Anterior cingulate cortex (tissue), 58 donors: ENCODE measurements at regions not wholly inside any gene's neighbourhood (a gene's known extent, or its start where the extent isn't known, plus 50 kb on each side); places are given as distances from the start of the nearest gene placed in this dataset.
"Not testable (repeated sequence)": the region's sequence is repeated elsewhere in the genome, so short reads cannot be mapped to it uniquely, and the experiment has no call there.

Experiments
- DNase-seq, 58 donors: peaks; one replicate each; lab custom pipeline; 2025; lab: John Stamatoyannopoulos, UW

DNA sequence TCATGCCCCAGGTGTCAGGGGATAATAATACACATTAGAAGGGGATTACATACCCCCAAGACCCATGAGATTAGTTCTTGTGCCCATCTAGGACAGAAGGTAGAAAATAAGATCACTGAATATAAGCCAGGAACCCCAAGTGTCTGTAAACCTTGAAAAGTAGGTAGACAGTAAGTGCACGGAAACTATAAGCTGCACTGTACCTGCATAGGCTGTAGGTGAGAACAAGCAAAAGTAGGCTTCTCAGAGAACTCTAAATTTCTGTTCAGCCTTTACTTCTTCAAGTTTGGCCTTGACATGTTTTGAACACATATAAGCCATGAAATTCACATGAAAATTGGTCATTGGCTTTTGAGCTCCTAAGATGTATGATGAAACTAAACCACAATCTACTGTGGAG is 113.0 kb upstream of the FSIP2 start:
- no peak for DNase-seq

DNA sequence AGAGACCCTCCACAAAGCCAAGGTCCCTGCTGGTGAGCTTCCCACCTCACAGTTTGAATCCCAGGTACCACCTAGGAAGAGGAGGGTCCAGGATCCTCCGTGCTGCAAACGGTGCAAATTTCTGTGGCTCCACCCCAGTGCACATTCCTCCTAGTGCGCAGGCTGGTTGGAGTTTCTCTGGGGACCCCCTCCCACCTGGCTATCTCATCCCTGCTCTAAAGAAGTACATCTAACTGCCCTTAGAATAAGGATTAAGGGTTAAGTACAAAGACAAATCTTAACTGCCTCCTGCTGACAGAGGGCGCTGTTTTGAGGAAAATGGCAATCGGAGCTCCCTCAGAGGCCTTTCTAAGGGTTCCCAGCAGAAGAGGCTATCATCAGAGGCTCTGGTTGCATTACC is 109.6 kb upstream of the FSIP2 start:
- DNase-seq: no peak

DNA sequence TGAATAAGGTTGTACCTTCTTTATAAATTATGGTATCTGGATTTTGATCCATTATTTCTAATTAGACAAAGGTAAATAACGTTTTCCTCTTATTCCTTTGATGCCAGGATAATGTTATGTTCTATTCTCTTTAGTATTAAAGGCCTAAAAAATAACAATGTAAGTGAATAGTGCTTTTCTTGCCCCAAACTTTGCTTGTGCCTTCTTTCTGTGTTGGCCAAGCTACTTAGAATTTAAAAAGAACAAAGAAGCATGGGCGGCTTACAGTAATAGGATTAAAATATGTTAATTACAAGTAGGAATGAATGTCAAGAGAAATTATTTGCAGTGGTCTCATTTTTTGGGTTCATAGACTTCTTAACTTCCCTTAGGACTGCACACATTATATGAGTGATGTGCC is 105.0 kb upstream of the FSIP2 start:
- DNase-seq: no peak

DNA sequence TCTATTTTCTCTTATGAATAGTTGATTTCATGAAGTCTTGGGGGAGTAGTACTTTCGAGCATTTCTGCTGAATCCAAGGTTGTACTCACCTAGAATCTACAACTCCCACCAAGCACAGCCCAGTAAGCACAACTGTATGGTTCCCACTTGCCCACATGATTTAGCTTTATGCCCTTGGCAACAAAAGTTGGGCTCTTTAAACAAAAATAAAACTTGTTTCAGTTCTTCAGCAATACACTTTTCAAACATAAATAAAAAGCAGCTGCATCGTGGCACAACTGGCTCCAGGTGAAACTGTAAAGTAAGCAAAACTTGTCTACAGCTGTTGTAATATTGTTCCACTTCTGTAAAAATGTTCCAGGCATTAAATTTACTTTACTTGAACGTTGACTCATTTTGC is 99.8 kb upstream of the FSIP2 start:
- DNase-seq: no peak

DNA sequence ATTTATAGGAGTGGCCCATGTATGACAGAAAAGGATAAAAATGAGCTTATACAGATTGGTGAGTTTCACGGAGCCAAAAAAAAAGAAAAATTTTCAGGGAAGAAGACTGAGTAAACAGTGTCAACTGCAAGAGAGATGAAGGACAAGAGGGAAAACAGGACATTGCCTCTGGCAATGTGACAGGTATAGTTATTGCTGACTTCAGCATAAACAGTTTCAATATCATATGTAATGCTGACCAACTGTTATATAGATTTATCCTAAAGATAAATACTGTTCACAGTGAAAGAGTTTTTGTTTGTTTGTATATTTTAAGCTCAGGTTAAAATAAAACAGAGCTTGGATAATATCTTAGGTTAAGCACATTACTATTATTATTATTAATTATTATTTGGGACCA is 98.0 kb upstream of the FSIP2 start:
- DNase-seq: no peak

DNA sequence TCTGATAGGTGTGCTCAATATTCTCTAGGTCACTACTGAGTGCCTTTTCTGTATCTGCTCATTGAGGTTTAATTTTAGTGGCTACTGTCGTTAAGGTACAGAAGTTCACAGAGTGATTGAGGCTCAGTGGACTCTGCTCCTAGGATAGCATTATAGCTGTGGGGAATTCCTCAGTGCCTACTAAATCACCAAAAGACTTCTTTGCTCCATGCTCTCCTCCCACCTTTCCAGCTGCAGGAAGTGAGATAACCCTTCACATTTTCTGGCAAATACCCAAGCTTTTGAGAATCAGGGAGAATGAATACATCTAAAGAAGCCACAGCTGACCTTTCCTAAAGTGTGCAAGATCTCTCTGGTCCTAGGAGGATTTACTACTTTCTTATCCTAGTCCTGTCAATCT is 95.2 kb upstream of the FSIP2 start:
- no peak for DNase-seq

DNA sequence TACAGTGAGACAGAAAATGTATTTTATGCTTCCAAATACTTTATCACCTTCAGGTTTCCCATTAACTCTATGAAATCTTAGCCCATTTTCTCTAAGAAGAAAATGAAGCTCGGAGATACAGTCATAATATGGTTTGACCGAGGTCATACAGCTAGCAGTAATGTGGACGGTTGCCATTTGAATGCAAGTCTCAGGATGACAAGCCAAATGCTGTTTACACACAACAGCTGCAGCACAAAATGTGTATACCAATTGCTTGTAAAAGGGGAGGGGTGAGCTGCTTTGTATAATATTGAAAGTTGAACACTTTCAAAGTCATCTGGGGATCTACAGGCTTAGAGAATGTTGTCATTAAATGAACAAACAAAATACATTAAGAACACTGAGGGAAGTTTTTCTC is 93.8 kb upstream of the FSIP2 start:
- no peak for DNase-seq

DNA sequence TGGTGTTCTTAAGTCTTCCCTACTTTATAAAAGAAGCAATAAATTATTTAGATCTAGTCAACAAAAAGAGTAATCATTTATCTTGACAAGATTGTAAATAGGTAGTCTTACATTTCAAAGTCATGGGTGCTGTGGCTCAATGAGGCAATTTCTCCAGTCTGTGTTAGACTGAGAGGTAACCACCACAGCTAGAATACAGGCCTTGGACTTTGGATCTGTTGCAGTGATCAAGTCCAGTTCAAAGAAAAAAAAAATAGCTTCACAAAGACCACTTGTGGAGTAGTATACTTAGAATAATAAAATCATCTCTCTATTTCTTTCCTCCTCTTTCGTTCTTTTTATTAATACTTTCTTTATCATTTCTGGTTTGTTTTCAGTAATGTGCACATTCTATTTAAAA is 93.1 kb upstream of the FSIP2 start:
- DNase-seq: no peak

DNA sequence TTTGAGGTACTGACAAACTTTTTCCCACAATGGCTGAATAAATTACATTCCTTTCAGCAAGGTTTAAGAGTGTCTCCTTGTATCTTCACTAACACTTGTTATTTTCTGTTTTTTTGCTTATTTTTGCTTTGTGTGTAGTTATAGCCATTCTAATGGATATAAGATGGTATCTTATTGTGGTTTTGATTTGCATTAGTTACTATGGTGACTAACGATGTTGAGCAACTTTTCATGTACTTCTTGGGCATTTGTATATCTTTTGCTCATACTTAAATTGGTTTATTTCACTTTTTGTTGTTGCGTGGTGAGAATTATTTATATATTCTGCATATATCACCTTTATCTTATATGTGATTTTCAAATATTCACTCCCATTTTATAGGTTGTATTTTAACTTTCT is 79.9 kb upstream of the FSIP2 start:
- DNase-seq: no peak

DNA sequence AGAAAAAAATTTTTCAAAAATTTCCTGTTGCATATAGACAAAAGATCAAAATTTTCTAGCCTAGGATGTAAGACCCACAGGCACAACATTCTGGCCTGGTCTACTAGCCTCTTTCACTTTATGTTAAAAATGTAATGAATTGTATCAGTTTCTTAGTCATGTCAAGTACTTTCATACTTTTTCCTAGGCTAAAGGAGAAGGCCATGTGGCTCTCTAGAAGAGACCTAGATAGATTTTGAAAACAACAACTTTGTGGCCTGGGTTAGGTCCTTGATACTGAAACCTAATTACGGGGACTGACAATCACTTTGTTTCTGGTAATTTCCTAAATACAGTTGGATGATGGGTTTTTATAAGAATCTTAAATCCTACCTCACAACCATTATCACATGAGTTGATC is 74.8 kb upstream of the FSIP2 start:
- no peak for DNase-seq

DNA sequence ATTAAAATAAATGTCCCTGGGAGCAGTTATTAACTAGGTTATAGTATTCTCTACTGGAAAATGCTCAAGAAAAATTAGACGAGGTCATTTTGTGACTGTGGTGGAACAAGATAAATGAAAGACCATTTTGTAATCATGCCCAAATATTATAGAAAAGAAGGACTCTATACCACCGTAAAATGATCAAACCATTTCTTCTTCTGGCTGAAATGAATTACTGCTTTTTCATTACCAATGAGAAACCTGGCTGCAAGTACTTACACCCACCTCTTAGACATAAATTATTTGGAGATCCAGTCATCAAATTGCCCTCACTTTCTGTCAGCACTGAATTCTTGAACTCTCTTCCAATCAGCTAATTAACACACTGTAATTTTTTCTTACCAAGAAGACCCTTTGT is 74.2 kb upstream of the FSIP2 start:
- DNase-seq: no peak

DNA sequence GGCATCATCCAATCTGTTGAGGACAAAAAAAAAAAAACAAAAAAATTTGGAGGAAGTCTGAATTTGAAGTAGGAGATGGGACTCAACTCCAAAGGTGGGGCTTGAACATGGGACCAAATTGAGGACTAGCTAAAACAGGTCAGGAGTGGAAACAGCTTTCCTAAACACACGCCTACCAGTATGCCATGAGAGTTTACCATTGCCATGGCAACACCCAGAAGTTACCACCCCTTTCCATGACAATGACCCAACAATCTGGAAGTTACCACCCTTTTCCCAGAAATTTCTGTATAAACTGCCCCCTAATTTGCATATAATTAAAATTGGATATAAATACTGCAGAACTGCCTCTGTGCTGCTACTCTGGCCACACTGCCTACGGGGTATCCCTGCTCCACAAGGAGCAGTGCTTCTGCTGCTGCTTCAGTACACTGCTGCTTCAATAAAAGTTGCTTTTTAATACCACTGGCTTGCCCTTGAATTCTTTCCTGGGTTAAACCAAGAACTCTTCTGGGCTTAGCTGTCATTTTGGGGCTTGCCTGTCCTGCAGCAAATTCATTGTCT is 73.3 kb upstream of the FSIP2 start:
- DNase-seq: no peak

DNA sequence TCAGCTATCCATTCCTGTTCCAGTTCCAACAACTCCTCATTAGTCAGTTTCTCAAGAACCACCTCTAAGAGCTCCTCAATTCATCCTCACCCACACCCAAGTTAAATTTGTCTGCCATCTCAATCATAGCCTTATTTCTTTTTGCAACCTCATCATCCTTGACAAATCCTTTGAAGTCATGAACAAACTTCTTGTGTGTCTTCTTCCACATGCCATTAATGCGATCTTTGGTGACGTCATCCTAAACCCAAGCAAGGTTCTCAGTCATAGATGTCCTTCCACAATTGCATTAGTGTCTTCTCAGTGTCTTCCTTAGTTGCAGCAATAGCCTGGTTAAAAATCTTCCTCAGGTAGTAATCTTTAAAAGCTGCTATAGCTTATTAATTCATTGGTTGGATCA is 71.2 kb upstream of the FSIP2 start:
- no peak for DNase-seq

DNA sequence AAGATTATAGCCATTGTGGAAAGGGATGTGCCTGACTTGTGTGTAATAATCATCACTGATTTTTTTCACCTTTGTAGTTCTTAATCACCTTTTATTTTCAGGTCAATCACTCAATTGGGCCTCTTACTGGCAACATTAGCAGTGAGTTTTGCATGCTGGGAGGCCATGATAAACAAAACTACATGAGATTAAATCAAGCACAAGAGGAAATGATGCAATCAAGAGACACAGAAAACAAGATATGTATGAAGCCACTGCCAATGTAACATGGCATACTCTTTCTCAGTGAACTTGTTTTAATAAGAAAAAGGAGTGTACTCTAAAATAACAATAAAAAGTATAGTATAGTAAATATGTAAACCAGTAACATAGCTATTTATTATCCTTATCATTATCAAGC is 69.9 kb upstream of the FSIP2 start:
- no peak for DNase-seq

DNA sequence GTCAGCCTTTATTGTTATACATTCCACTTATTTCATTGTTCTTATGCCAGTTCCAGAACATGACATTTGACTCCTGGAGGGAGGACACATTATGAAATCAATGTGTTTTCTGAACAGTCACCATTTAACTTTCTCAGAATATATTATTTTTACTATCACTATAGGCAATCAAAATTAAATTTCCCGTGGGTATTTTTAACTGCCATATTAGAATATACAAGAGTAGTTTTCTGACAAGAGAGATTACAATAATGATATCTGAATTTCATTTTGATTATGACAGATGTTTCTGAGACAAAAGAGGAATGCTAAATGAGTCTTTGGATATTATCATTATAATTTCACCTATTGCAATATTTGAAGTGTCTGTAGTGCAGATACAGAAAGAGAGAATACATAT is 64.4 kb upstream of the FSIP2 start:
- no peak for DNase-seq

DNA sequence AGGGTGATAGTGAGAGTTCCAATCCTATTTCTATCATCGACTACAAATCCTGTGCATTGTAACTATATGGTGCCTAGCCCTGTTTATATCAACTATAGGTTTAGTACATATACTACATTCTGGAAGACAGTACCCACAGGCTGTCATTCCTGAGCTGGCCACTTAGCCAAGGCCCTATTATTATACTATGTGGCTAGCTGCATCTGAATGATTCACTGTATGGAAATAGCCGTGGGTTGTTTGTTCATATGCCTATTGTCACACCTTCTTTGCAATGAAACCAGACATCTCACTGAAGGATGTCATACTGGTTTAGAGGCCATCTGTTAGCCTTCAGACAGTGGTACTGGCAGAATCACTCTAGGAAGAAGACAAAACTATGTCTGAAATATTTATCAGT is 62.3 kb upstream of the FSIP2 start:
- DNase-seq: peak in 1 of 58 donors; percentile 1

DNA sequence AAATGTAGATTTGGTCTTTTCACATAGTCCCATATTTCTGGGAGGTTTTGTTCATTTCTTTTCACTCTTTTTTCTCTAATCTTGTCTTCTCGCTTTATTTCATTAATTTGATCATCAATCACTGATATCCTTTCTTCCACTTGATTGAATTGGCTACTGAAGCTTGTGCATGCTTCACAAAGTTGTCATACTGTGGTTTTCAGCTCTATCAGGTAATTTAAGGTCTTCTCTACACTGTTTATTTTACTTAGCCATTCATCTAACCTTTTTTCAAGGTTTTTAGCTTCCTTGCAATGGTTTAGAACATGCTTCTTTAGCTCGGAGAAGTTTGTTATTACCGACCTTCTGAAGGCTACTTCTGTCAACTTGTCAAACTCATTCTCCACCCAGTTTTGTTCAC is 51.6 kb upstream of the FSIP2 start:
- DNase-seq: not testable (repeated sequence)

DNA sequence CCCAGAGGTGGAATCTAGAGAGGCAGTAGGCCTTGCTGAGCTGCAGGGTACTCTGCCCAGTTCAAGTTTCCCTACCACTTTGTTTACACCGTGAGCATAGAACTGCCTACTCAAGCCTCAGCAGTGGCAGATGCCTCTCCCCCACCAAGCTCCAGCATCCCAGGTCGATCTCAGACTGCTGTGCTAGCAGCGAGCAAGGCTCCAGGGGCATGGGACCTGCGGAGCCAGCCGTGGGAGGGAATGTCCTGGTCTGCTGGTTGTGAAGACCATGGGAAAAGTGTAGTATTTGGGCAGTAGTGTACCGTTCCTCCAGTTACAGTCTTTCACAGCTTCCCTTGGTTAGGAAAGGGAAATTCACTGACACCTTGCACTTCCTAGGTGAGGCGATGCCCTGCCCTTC is 50.6 kb upstream of the FSIP2 start:
- DNase-seq: peak in 1 of 58 donors; percentile 1
